Karpas-422 (cell line): ENCODE measurements at regions not wholly inside any gene's neighbourhood (a gene's known extent, or its start where the extent isn't known, plus 50 kb on each side); places are given as distances from the start of the nearest gene placed in this dataset.

ENCODE experiments used
- DNase-seq: peaks from one replicate; pipeline ENCODE4 v3.0.0-alpha.2; 2015
- H2AFZ ChIP-seq: fragments of 200-600 bp; sonication (generic); 2 replicates; pipeline ENCODE4 v1.6.1; 2014; ENCODE audit warnings: antibody characterized with exemption, low read length, mixed read lengths
- H3K27ac ChIP-seq: fragments of 200-600 bp; sonication (generic); 2 replicates; pipeline ENCODE4 v1.5.1; 2014; ENCODE audit warnings: mild to moderate bottlenecking, low read length, moderate library complexity
- H3K27me3 ChIP-seq: fragments of 200-600 bp; sonication (generic); 2 replicates; pipeline ENCODE4 v1.6.1; 2014; ENCODE audit warnings: low read length, mixed read lengths
- H3K36me3 ChIP-seq: fragments of 200-600 bp; sonication (generic); 2 replicates; pipeline ENCODE4 v1.6.1; 2014; ENCODE audit warnings: low read length, mixed read lengths; ENCODE audit not compliant: insufficient read depth
- H3K4me1 ChIP-seq: fragments of 200-600 bp; sonication (generic); 2 replicates; pipeline ENCODE4 v1.6.1; 2014; ENCODE audit warnings: mild to moderate bottlenecking, low read length, mixed read lengths
- H3K4me2 ChIP-seq: fragments of 200-600 bp; sonication (generic); 2 replicates; pipeline ENCODE4 v1.6.1; 2014; ENCODE audit warnings: low read length, low read depth, mild to moderate bottlenecking; ENCODE audit not compliant: poor library complexity, severe bottlenecking
- H3K4me3 ChIP-seq: fragments of 200-600 bp; sonication (generic); 2 replicates; pipeline ENCODE4 v1.5.1; 2014; ENCODE audit warnings: mild to moderate bottlenecking, antibody characterized with exemption, low read length, mixed read lengths
- H3K79me2 ChIP-seq: fragments of 200-600 bp; sonication (generic); 2 replicates; pipeline ENCODE4 v1.6.1; 2014; ENCODE audit warnings: mild to moderate bottlenecking, low read length, mixed read lengths
- H3K9ac ChIP-seq: fragments of 200-600 bp; sonication (generic); 2 replicates; pipeline ENCODE4 v1.6.0; 2014; ENCODE audit warnings: low read length
- H3K9me2 ChIP-seq: fragments of 200-600 bp; sonication (generic), shearing (Covaris generic); replicated peaks from 2 replicates; pipeline ENCODE4 v1.6.0; 2014; ENCODE audit warnings: mild to moderate bottlenecking, low read length, moderate library complexity; ENCODE audit not compliant: insufficient read depth
- H3K9me3 ChIP-seq: fragments of 300-700, 200-600 bp; sonication (generic); 2 replicates; pipeline ENCODE4 v1.6.1; 2014; ENCODE audit warnings: low read length, mixed read lengths
- H4K20me1 ChIP-seq: fragments of 200-600 bp; sonication (generic); 2 replicates; pipeline ENCODE4 v1.6.1; 2014; ENCODE audit warnings: mild to moderate bottlenecking, antibody characterized with exemption, low read length, low read depth; ENCODE audit not compliant: insufficient read depth

GRCh38 chr13:67806796-67807195 lies 576.7 kb upstream of the PCDH9 start:
- H3K79me2 ChIP-seq, result no peaks in the 10 kb centered on the region
- no peak for DNase-seq
- no peaks in the 10 kb centered on the region for H3K27me3 ChIP-seq
- peak overlapping the region; percentile 63 for H2AFZ ChIP-seq
- no peaks in the 10 kb centered on the region for H3K9me3 ChIP-seq
- H3K9ac ChIP-seq, result no peak overlapping the region
- no peak overlapping the region for H3K4me3 ChIP-seq
- no peak overlapping the region for H3K4me2 ChIP-seq
- H3K27ac ChIP-seq, result no peak overlapping the region
- H3K36me3 ChIP-seq, result no peaks in the 10 kb centered on the region
- no peaks in the 10 kb centered on the region for H4K20me1 ChIP-seq
- H3K9me2 ChIP-seq, result no peaks in the 10 kb centered on the region
- H3K4me1 ChIP-seq, result no peaks in the 10 kb centered on the region

- no peak overlapping the region for H3K4me2 ChIP-seq
Observed at GRCh38 chr13:67803118-67803517, 573.0 kb upstream of the PCDH9 start.

GRCh38 chr13:67792151-67792676 lies 562.1 kb upstream of the PCDH9 start:
- H3K4me2 ChIP-seq, result no peak overlapping the region
- no peak overlapping the region for H3K27ac ChIP-seq
- no peaks in the 10 kb centered on the region for H3K9me3 ChIP-seq
- no peaks in the 10 kb centered on the region for H3K9me2 ChIP-seq
- no peaks in the 10 kb centered on the region for H3K79me2 ChIP-seq
- no peak overlapping the region for H3K9ac ChIP-seq
- peak overlapping the region; percentile 23; the same call in 1 of the 2 replicates for H2AFZ ChIP-seq
- H3K36me3 ChIP-seq, result no peaks in the 10 kb centered on the region
- H3K27me3 ChIP-seq, result no peaks in the 10 kb centered on the region
- H4K20me1 ChIP-seq, result no peaks in the 10 kb centered on the region
- DNase-seq, result no peak
- no peaks in the 10 kb centered on the region for H3K4me1 ChIP-seq
- H3K4me3 ChIP-seq, result no peak overlapping the region

More at GRCh38 chr13:67803118-67803517, 573.0 kb upstream of the PCDH9 start:
- no peak overlapping the region for H3K27ac ChIP-seq
- no peaks in the 10 kb centered on the region for H3K79me2 ChIP-seq
- H3K9me3 ChIP-seq, result no peaks in the 10 kb centered on the region
- H3K27me3 ChIP-seq, result no peaks in the 10 kb centered on the region
- no peaks in the 10 kb centered on the region for H4K20me1 ChIP-seq
- no peak overlapping the region for H3K9ac ChIP-seq
- DNase-seq, result no peak
- H3K4me3 ChIP-seq, result no peak overlapping the region
- no peaks in the 10 kb centered on the region for H3K36me3 ChIP-seq
- no peak overlapping the region for H2AFZ ChIP-seq
- H3K9me2 ChIP-seq, result no peaks in the 10 kb centered on the region
- no peaks in the 10 kb centered on the region for H3K4me1 ChIP-seq

- Histone ChIP-seq H3K4me3 (no peak overlapping the region), H3K4me1 (no peaks in the 10 kb centered on the region), H3K79me2 (no peaks in the 10 kb centered on the region), H3K9me3 (no peaks in the 10 kb centered on the region), H3K27me3 (no peaks in the 10 kb centered on the region), H3K9ac (no peak overlapping the region), H3K36me3 (no peaks in the 10 kb centered on the region), H2AFZ (0 out of 2 replicates have a peak overlapping the region, but pooled peaks have one; percentile 60), H3K4me2 (no peak overlapping the region), H3K27ac (no peak overlapping the region), H4K20me1 (no peaks in the 10 kb centered on the region), H3K9me2 (no peaks in the 10 kb centered on the region)
- DNase-seq, result no peak
Observed at GRCh38 chr13:67791047-67791446, 560.9 kb upstream of the PCDH9 start.

- no peak overlapping the region; the same call in 1 of the 2 replicates for H2AFZ ChIP-seq
- H3K4me3 ChIP-seq, result no peak overlapping the region
- no peaks in the 10 kb centered on the region for H4K20me1 ChIP-seq
- H3K4me1 ChIP-seq, result peaks cover under 1% of the 10 kb centered on the region
- H3K36me3 ChIP-seq, result no peaks in the 10 kb centered on the region
- no peak overlapping the region for H3K4me2 ChIP-seq
- no peak overlapping the region for H3K9ac ChIP-seq
- H3K79me2 ChIP-seq, result no peaks in the 10 kb centered on the region
- H3K9me2 ChIP-seq, result no peaks in the 10 kb centered on the region
- DNase-seq, result no peak
- no peaks in the 10 kb centered on the region for H3K9me3 ChIP-seq
- H3K27ac ChIP-seq, result no peak overlapping the region
- no peaks in the 10 kb centered on the region for H3K27me3 ChIP-seq
Observed at GRCh38 chr13:67776151-67776550, 546.0 kb upstream of the PCDH9 start.

GRCh38 chr13:67775359-67775758 lies 545.2 kb upstream of the PCDH9 start:
- Histone ChIP-seq H3K4me2 (no peak overlapping the region), H3K27ac (no peak overlapping the region), H3K4me1 (peaks cover 5% of the 10 kb centered on the region), H3K4me3 (no peak overlapping the region), H3K27me3 (no peaks in the 10 kb centered on the region), H2AFZ (no peak overlapping the region; the same call in 1 of the 2 replicates), H3K36me3 (no peaks in the 10 kb centered on the region), H3K79me2 (no peaks in the 10 kb centered on the region), H4K20me1 (no peaks in the 10 kb centered on the region), H3K9me3 (no peaks in the 10 kb centered on the region), H3K9me2 (no peaks in the 10 kb centered on the region), H3K9ac (no peak overlapping the region)
- no peak for DNase-seq

- no peaks in the 10 kb centered on the region for H3K9me2 ChIP-seq
- no peak overlapping the region for H2AFZ ChIP-seq
- DNase-seq, result no peak
Observed at GRCh38 chr13:67772807-67773453, 542.8 kb upstream of the PCDH9 start.

GRCh38 chr13:67771106-67771505 lies 541.0 kb upstream of the PCDH9 start:
- H4K20me1 ChIP-seq, result no peaks in the 10 kb centered on the region

More at GRCh38 chr13:67772807-67773453, 542.8 kb upstream of the PCDH9 start:
- no peaks in the 10 kb centered on the region for H4K20me1 ChIP-seq
- H3K36me3 ChIP-seq, result no peaks in the 10 kb centered on the region
- no peak overlapping the region for H3K27ac ChIP-seq
- H3K9ac ChIP-seq, result no peak overlapping the region
- H3K27me3 ChIP-seq, result no peaks in the 10 kb centered on the region
- no peaks in the 10 kb centered on the region; the same call in 1 of the 2 replicates for H3K9me3 ChIP-seq
- H3K79me2 ChIP-seq, result no peaks in the 10 kb centered on the region
- no peak overlapping the region for H3K4me3 ChIP-seq
- H3K4me2 ChIP-seq, result no peak overlapping the region
- peaks cover 5% of the 10 kb centered on the region for H3K4me1 ChIP-seq

More at GRCh38 chr13:67771106-67771505, 541.0 kb upstream of the PCDH9 start:
- H3K4me1 ChIP-seq, result peaks cover 5% of the 10 kb centered on the region
- no peak overlapping the region for H3K4me3 ChIP-seq
- no peak overlapping the region for H3K27ac ChIP-seq
- no peak for DNase-seq
- no peaks in the 10 kb centered on the region for H3K9me2 ChIP-seq
- no peaks in the 10 kb centered on the region; the same call in 1 of the 2 replicates for H3K9me3 ChIP-seq
- H3K4me2 ChIP-seq, result no peak overlapping the region
- no peaks in the 10 kb centered on the region for H3K36me3 ChIP-seq
- no peaks in the 10 kb centered on the region for H3K27me3 ChIP-seq
- H2AFZ ChIP-seq, result peak overlapping the region; percentile 33
- no peak overlapping the region for H3K9ac ChIP-seq
- H3K79me2 ChIP-seq, result no peaks in the 10 kb centered on the region
